Glutamatergic neuron (in vitro differentiated cells): ENCODE measurements at regions not wholly inside any gene's neighbourhood (a gene's known extent, or its start where the extent isn't known, plus 50 kb on each side); places are given as distances from the start of the nearest gene placed in this dataset.

ENCODE experiments used
- DNase-seq: peaks from one replicate; pipeline ENCODE4 v3.0.0; 2022
- H3K27ac Mint-ChIP-seq: one replicate; pipeline ENCODE4 v1.8.0; 2020; ENCODE audit warnings: mild to moderate bottlenecking, mixed read lengths, inconsistent platforms; ENCODE audit not compliant: unreplicated experiment
- H3K27me3 Mint-ChIP-seq: one replicate; pipeline ENCODE4 v1.8.0; 2020; ENCODE audit warnings: mild to moderate bottlenecking, moderate library complexity, mixed read lengths, inconsistent platforms; ENCODE audit not compliant: unreplicated experiment
- H3K36me3 Mint-ChIP-seq: one replicate; pipeline ENCODE4 v1.8.0; 2020; ENCODE audit warnings: mild to moderate bottlenecking, mixed read lengths, inconsistent platforms; ENCODE audit not compliant: unreplicated experiment
- H3K4me1 Mint-ChIP-seq: one replicate; pipeline ENCODE4 v1.8.0; 2020; ENCODE audit warnings: mild to moderate bottlenecking, low read depth, mixed read lengths, inconsistent platforms; ENCODE audit not compliant: unreplicated experiment
- H3K4me3 Mint-ChIP-seq: one replicate; pipeline ENCODE4 v1.8.0; 2020; ENCODE audit warnings: mild to moderate bottlenecking, mixed read lengths, inconsistent platforms; ENCODE audit not compliant: unreplicated experiment
- H3K9me3 Mint-ChIP-seq: one replicate; pipeline ENCODE4 v1.8.0; 2020; ENCODE audit warnings: mild to moderate bottlenecking, moderate library complexity, mixed read lengths, inconsistent platforms; ENCODE audit not compliant: unreplicated experiment
- TF ChIP-seq, protein P1 (sequence below): fragments of 200-600 bp; sonication (generic); IDR thresholded peaks from one replicate; pipeline ENCODE4 v1.5.0; 2021; ENCODE audit not compliant: partially characterized antibody, unreplicated experiment

DNA sequence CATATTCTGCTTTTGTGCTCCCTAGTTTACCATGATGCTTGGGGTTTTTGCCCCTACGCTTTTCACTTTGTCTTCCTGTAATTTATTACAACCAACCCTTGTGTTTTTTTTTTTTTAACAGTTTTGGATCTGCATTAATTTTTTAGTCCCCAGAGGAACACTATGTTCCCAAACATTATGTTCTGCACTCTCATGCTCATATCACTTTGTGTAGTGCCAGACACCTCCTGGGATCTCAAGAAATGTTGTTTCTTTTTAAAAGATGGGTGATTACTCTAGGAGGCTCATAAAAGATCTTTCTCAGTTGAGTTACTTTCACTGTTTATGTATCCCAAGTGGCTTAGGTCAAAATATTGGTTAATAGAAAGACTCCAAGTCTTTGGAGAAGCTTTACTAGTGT, 116.2 kb upstream of the MKLN1 start:
- H3K4me3 Mint-ChIP-seq: no peak overlapping the region
- DNase-seq: no peak
- H3K27me3 Mint-ChIP-seq: peaks cover 2% of the 10 kb centered on the region

DNA sequence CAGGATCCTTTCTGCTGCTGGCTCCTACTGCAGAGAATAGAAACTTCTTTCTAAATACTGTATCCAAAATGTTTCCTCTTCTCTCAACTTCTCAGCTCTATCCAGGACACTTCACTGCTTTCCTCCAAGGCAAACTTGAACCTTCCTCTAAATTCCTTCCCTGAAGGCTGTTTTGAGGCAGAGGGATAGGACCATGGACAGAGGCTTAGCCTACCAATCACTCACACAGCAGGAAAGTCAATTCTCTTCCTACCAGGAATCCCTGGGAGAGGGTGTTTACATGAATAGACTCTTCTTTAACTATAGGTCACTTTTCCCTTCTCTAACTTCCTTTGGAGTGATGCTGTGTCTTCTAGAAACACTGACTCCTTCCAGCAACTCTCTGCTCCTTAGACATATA, 115.6 kb upstream of the MKLN1 start:
- DNase-seq: no peak
- H3K9me3 Mint-ChIP-seq: no peaks in the 10 kb centered on the region
- peaks cover 2% of the 10 kb centered on the region for H3K27me3 Mint-ChIP-seq
- H3K27ac Mint-ChIP-seq: no peak overlapping the region
- no peak overlapping the region for H3K4me3 Mint-ChIP-seq
- H3K4me1 Mint-ChIP-seq: no peaks in the 10 kb centered on the region
- TF ChIP-seq, protein P1, sequence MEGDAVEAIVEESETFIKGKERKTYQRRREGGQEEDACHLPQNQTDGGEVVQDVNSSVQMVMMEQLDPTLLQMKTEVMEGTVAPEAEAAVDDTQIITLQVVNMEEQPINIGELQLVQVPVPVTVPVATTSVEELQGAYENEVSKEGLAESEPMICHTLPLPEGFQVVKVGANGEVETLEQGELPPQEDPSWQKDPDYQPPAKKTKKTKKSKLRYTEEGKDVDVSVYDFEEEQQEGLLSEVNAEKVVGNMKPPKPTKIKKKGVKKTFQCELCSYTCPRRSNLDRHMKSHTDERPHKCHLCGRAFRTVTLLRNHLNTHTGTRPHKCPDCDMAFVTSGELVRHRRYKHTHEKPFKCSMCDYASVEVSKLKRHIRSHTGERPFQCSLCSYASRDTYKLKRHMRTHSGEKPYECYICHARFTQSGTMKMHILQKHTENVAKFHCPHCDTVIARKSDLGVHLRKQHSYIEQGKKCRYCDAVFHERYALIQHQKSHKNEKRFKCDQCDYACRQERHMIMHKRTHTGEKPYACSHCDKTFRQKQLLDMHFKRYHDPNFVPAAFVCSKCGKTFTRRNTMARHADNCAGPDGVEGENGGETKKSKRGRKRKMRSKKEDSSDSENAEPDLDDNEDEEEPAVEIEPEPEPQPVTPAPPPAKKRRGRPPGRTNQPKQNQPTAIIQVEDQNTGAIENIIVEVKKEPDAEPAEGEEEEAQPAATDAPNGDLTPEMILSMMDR: no peak
- H3K36me3 Mint-ChIP-seq: peaks cover 3% of the 10 kb centered on the region

More for the DNA sequence above, 116.2 kb upstream of the MKLN1 start:
- Mint-ChIP-seq H3K4me1 (no peaks in the 10 kb centered on the region), H3K27ac (no peak overlapping the region), H3K9me3 (peaks cover 2% of the 10 kb centered on the region), H3K36me3 (peaks cover 3% of the 10 kb centered on the region)
- TF ChIP-seq, protein P1: no peak

DNA sequence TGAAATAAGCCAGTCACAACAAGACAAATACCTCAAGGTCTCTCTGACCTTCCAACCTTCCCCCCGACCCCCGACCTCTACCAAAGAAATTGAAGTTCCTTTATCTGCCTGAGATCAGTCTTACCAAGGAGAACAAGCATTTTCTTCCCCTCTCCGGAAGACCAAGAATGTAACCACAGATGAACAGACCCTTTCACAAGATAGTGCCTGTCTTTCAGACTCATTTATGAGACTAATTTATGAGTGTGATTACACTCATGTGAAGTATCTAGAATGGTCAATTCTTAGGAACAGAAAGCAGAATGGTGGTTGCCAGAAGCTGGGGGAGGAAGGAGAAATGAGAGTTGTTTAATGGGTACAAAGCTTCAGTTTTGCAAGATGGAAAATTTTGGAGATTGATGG, 108.9 kb upstream of the MKLN1 start:
- Mint-ChIP-seq H3K4me3 (no peak overlapping the region), H3K36me3 (no peaks in the 10 kb centered on the region), H3K9me3 (no peaks in the 10 kb centered on the region), H3K27me3 (no peaks in the 10 kb centered on the region), H3K27ac (no peak overlapping the region), H3K4me1 (no peaks in the 10 kb centered on the region)
- DNase-seq: no peak
- TF ChIP-seq, protein P1: no peak

DNA sequence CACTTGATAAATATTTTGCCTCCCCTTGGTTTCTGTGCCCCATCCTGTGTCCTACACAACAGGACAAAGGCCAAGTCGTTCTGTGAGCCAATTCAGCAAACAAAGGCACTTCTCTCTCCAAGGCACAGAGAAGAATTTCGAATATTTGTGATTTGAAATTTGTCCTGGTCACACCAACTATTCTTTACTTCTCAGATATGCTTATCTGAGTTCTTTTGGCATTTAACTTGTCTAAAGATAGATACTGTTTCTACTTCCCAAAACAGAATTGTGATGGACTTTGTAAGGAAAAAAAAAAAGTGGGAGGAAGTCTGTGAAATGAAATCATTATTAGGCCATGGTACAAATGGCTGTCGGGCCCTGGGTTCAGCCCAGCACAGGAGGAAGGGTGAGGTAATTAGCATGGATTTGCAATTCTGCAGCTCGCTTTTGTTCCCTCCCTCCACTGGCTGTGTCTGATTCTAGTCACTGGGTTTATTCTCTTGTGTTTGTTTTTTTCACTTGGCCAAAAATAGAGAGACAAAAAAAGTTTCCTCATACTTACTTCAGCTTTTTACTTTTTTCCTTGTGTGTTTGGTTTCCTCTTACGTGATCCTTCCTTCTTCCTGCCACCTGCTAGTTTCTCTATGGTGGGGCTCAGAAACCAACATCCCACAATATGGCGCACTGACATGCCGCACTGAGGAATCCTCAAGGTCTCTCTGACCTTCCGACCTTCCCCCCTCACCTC, 108.2 kb upstream of the MKLN1 start:
- Mint-ChIP-seq H3K4me3 (no peak overlapping the region), H3K27me3 (no peaks in the 10 kb centered on the region), H3K4me1 (no peaks in the 10 kb centered on the region), H3K27ac (no peak overlapping the region), H3K36me3 (no peaks in the 10 kb centered on the region), H3K9me3 (no peaks in the 10 kb centered on the region)
- DNase-seq: no peak
- TF ChIP-seq, protein P1: no peak

DNA sequence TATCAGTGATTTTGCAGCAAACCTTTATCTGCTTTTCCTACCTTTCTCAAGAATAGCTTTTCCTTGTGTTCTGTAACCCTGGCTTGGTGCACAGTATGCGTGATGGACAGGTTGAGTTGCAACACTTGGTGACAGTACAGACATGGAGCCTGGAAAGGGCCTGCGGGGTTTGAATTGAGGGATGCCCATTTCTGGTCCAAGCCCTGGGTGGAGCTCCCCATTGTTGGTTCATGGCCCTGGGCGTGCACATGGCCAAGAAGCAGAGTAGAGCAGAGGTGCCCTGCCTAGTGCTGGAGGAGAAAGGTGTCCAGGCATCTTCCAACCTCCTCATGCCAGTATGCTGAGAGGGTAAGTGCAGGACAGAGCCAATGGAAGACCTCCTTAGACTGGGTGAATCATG, 106.6 kb upstream of the MKLN1 start:
- Mint-ChIP-seq H3K27me3 (no peaks in the 10 kb centered on the region), H3K9me3 (peaks cover 2% of the 10 kb centered on the region), H3K4me1 (peaks cover 5% of the 10 kb centered on the region), H3K36me3 (no peaks in the 10 kb centered on the region), H3K4me3 (no peak overlapping the region), H3K27ac (no peak overlapping the region)
- TF ChIP-seq, protein P1: no peak
- no peak for DNase-seq
